Psoas muscle (tissue), 7 donors: ENCODE measurements at regions not wholly inside any gene's neighbourhood (a gene's known extent, or its start where the extent isn't known, plus 50 kb on each side); places are given as distances from the start of the nearest gene placed in this dataset.

Source experiments
- ATAC-seq, 4 donors: fragments of 200-7000 bp; cut with Tn5 transposase; one replicate each; pipeline ENCODE4 v1.9.1; 2020; ENCODE audit warnings: moderate library complexity in 3 of 4, mild to moderate bottlenecking in 2 of 4
- DNase-seq, 2 donors: peaks; one replicate each; pipeline ENCODE4 v3.0.0-alpha.2; 2020
- H3K27ac ChIP-seq: fragments of 200-600 bp; one replicate; pipeline ENCODE4 v1.8.0; 2022
- H3K27me3 ChIP-seq, 3 donors: fragments of 200-600 bp in 1 of 3; one replicate each; pipeline versions ENCODE4 v1.6.1 to v1.8.0; 2013 to 2022; ENCODE audit warnings: low read length in 2 of 3, mild to moderate bottlenecking in 2 of 3, moderate library complexity in 1 of 3; ENCODE audit not compliant: insufficient read depth in 3 of 3
- H3K36me3 ChIP-seq, 2 donors: fragments of 200-600 bp in 1 of 2; one replicate each; pipeline versions ENCODE4 v1.6.1 to v1.8.0; 2013 to 2022; ENCODE audit warnings: low read depth in 1 of 2, mild to moderate bottlenecking in 1 of 2, moderate library complexity in 1 of 2; ENCODE audit not compliant: insufficient read depth in 1 of 2
- H3K4me1 ChIP-seq: fragments of 200-600 bp; one replicate; pipeline ENCODE4 v1.8.0; 2022
- H3K4me3 ChIP-seq: fragments of 200-600 bp; one replicate; pipeline ENCODE4 v1.8.0; 2022; ENCODE audit warnings: mild to moderate bottlenecking
- H3K9me3 ChIP-seq: fragments of 200-600 bp; one replicate; pipeline ENCODE4 v1.8.0; 2022
- WGBS, 3 donors: extraction: QIAGEN DNeasy Blood & Tissue Kit; methylation state at CpG; one replicate each; pipeline versions ENCODE4 v1.1.6 to v1.1.7; 2013; 5-methylcytosine and 5-hydroxymethylcytosine counted together
- intact Hi-C, 2 donors: fragments of 100-400 bp; cut with DNase I; formaldehyde crosslinking; loops; one replicate each; pipeline versions ENCODE4 v1.11.0 to v1.14.2; 2022
- TF ChIP-seq, protein P1 (sequence below): fragments of 200-600 bp; IDR thresholded peaks from one replicate; pipeline ENCODE4 v1.8.0; 2022; ENCODE audit warnings: antibody characterized with exemption
- donor health status: healthy with polysubstance abuse.
- donor health status: DM: no; HTN: no; CAD: no; lungs with moderate emphysema.
- donor health status: Bipolar disorder and iron deficiency.
- donor health status: healthy.
- donor health status: DM: yes; HTN: yes; CAD: no.
- donor health status: DM: no; HTN: no; CAD: no.
- donor health status: DM: yes; HTN: yes; CAD: no.

DNA sequence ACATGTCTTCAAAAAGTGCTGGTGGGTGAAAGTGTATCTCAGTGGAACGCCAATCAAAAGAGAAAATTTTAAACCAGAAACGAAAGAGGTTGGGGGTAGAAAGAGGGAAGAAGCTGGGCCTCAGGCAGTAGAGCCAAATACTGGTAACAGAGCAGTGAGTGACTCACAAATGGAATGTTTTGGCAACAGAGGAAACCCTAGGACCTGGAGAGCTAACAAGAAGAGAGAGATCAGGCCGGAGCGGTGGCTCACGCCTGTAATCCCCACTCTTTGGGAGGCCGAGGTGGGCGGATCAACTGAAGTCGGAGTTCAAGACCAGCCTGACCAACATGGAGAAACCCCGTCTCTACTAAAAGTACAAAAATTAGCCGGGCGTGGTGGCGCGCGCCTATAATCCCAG is 450.8 kb upstream of the NAALADL2 start:
- 82 to 92% (median 84%) methylated on average over 14 of the region's 14 CpGs for WGBS, 3 donors
- intact Hi-C loops, result no loop called here
- no peaks in the 10 kb centered on the region for H3K36me3 ChIP-seq
- H3K27ac ChIP-seq, result no peak overlapping the region
- H3K9me3 ChIP-seq, result no peaks in the 10 kb centered on the region
- H3K4me3 ChIP-seq, result no peak overlapping the region
- H3K4me1 ChIP-seq, result no peaks in the 10 kb centered on the region
- TF ChIP-seq, protein P1, sequence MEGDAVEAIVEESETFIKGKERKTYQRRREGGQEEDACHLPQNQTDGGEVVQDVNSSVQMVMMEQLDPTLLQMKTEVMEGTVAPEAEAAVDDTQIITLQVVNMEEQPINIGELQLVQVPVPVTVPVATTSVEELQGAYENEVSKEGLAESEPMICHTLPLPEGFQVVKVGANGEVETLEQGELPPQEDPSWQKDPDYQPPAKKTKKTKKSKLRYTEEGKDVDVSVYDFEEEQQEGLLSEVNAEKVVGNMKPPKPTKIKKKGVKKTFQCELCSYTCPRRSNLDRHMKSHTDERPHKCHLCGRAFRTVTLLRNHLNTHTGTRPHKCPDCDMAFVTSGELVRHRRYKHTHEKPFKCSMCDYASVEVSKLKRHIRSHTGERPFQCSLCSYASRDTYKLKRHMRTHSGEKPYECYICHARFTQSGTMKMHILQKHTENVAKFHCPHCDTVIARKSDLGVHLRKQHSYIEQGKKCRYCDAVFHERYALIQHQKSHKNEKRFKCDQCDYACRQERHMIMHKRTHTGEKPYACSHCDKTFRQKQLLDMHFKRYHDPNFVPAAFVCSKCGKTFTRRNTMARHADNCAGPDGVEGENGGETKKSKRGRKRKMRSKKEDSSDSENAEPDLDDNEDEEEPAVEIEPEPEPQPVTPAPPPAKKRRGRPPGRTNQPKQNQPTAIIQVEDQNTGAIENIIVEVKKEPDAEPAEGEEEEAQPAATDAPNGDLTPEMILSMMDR, result no peak
- ATAC-seq (peak in 1 of 4 donors; percentile 38), DNase-seq (peak in 1 of 2 donors; percentile 32)
- H3K27me3 ChIP-seq, result no peaks in the 10 kb centered on the region

DNA sequence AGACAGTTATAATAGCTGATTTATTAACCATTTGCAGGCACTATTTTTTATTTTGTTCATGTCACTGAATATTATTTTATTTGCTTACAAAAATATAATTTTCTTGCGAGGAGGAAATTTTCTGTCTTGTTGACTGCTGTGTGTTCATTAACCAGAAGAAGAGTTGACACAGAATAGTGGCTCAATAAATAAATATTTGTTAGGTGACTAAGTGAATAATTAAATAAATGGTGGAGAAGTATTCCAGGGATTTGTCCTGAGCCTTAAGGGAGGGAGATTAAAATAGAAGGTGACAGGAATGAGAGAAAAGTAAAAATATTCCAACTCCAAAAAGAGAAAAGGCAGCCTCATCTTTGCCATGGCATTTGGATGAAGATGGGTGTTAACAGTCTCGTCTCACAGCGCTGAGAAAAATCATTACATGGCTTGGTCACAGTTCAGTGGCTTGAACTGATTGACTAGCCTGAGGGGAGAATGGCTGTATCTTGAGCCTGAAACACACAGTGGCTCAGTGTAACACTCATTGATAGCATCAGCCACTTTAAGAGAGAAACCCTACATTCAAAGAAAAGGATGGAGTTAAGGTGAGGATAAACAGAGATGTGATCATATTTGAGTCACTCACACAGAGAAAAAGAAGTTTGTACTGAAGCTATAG is 449.9 kb upstream of the NAALADL2 start:
- Histone ChIP-seq H3K4me1 (no peaks in the 10 kb centered on the region), H3K27ac (no peak overlapping the region), H3K27me3 (no peaks in the 10 kb centered on the region), H3K4me3 (no peak overlapping the region), H3K36me3 (no peaks in the 10 kb centered on the region), H3K9me3 (no peaks in the 10 kb centered on the region)
- DNase-seq (no peak), ATAC-seq (no peak)
- intact Hi-C loops, result no loop called here
- WGBS, 3 donors, result 53 to 86% (median 67%) methylated on average over 3 of the region's 3 CpGs
- TF ChIP-seq, protein P1, result no peak

DNA sequence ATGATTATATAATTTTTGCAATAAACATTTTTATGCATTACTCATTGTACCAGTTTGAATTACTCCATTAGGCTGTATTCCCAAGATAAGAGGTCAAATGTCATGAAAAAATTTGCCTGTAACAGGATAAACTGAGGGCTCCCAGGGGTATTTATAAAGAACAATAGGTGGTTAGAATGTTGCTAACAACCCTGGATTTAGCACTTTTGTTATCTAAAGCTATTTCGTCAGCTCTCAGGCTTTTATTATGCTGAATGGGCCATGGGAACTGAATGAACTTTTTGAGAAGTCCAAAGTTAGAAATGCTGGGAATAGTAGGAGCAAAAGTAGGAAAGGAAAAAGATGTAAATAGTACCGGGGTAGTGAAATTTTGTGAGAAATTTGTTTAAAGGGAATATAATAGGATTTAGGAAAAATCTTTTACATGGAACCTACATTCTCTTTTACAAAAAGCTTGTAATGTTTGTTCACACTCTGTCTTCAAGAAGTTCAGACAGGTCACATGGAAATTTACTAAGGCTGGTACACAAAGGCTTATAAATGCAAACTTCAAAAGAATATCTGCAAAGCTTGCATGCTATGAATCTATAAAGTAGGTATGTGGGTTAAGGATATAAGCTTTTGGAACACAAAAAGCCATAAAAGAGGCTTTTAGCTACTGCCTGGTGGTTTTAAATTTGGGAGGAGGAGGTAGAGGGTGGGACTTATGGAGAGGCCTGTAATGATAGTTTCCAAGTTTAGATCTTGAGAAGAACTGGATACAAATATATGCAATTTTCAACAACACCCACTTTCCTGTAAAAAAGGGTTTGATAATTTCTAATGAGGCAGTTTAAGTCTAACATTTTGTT is 445.8 kb upstream of the NAALADL2 start:
- no peak overlapping the region for H3K27ac ChIP-seq
- 49 to 76% (median 54%) methylated on average over 2 of the region's 2 CpGs for WGBS, 3 donors
- DNase-seq (no peak), ATAC-seq (no peak)
- TF ChIP-seq, protein P1, result no peak
- H3K9me3 ChIP-seq, result no peaks in the 10 kb centered on the region
- H3K4me1 ChIP-seq, result no peaks in the 10 kb centered on the region
- no peak overlapping the region for H3K4me3 ChIP-seq
- no peaks in the 10 kb centered on the region for H3K36me3 ChIP-seq
- intact Hi-C loops, result no loop called here
- H3K27me3 ChIP-seq, result no peaks in the 10 kb centered on the region

DNA sequence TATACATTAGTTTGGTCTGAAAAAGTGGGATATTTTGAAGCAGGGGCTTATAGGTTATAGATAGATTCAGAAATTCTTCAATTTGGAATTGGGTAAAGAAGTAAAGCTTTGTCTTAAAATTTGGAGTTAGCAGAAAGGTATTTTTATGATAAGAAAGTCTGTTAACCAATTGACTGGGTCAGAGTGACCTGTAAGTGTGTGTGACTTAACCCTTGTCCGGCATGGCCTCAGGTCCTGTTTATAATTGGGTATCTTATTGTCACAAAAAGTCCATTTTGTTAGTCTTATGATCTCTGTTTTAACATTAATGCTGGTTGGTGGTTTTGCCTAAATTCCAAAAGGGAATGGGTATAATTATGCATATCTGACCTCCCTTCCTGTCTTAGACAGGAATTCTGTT is 444.2 kb upstream of the NAALADL2 start:
- Histone ChIP-seq H3K27ac (no peak overlapping the region), H3K4me3 (no peak overlapping the region), H3K9me3 (no peaks in the 10 kb centered on the region), H3K27me3 (no peaks in the 10 kb centered on the region), H3K4me1 (no peaks in the 10 kb centered on the region), H3K36me3 (no peaks in the 10 kb centered on the region)
- intact Hi-C loops, result no loop called here
- 88 to 100% (median 97%) methylated on average over 1 of the region's 1 CpG for WGBS, 3 donors
- DNase-seq (no peak), ATAC-seq (no peak)
- TF ChIP-seq, protein P1, result no peak
